NCI-H2107 (cell line): ENCODE measurements at regions not wholly inside any gene's neighbourhood (a gene's known extent, or its start where the extent isn't known, plus 50 kb on each side); places are given as distances from the start of the nearest gene placed in this dataset.

Source experiments
- DNase-seq: peaks from one replicate; lab custom pipeline; 2025; lab: John Stamatoyannopoulos, UW

GRCh38 chr14:25988536-25988935, 609.3 kb downstream of the NOVA1 start:
- no peak for DNase-seq

- no peak for DNase-seq
Measured at GRCh38 chr14:25955772-25956171, 642.1 kb downstream of the NOVA1 start.

GRCh38 chr14:25953532-25954139, 644.2 kb downstream of the NOVA1 start:
- no peak for DNase-seq

- no peak for DNase-seq
Measured at GRCh38 chr14:25945746-25946145, 652.1 kb downstream of the NOVA1 start.

GRCh38 chr14:25944020-25944419, 653.8 kb downstream of the NOVA1 start:
- DNase-seq = no peak

GRCh38 chr14:25943329-25943728, 654.5 kb downstream of the NOVA1 start:
- DNase-seq = no peak

GRCh38 chr14:25942090-25942489, 655.7 kb downstream of the NOVA1 start:
- no peak for DNase-seq

- DNase-seq = no peak
Measured at GRCh38 chr14:25933731-25934130, 664.1 kb downstream of the NOVA1 start.

- no peak for DNase-seq
Measured at GRCh38 chr14:25929881-25930615, 667.8 kb downstream of the NOVA1 start.

- no peak for DNase-seq
Measured at GRCh38 chr14:25911831-25912230, 686.0 kb downstream of the NOVA1 start.

- DNase-seq = no peak
Measured at GRCh38 chr14:25909045-25909747, 688.6 kb downstream of the NOVA1 start.

- no peak for DNase-seq
Measured at GRCh38 chr14:25908277-25909044, 689.4 kb downstream of the NOVA1 start.

- no peak for DNase-seq
Measured at GRCh38 chr14:25904446-25904845, 693.4 kb downstream of the NOVA1 start.

- no peak for DNase-seq
Measured at GRCh38 chr14:25899197-25899596, 698.6 kb downstream of the NOVA1 start.

- DNase-seq = no peak
Measured at GRCh38 chr14:25896777-25897176, 701.1 kb downstream of the NOVA1 start.

GRCh38 chr14:25895740-25896139, 702.1 kb downstream of the NOVA1 start:
- no peak for DNase-seq

- no peak for DNase-seq
Measured at GRCh38 chr14:25887251-25887878, 710.5 kb downstream of the NOVA1 start.

- no peak for DNase-seq
Measured at GRCh38 chr14:25884657-25885056, 713.2 kb downstream of the NOVA1 start.

- DNase-seq = no peak
Measured at GRCh38 chr14:25882899-25883298, 714.9 kb downstream of the NOVA1 start.

GRCh38 chr14:25875475-25875874, 722.4 kb downstream of the NOVA1 start:
- no peak for DNase-seq

- DNase-seq = no peak
Measured at GRCh38 chr14:25869854-25870253, 728.0 kb downstream of the NOVA1 start.
